Body of pancreas (tissue), 4 donors: ENCODE measurements at regions not wholly inside any gene's neighbourhood (a gene's known extent, or its start where the extent isn't known, plus 50 kb on each side); places are given as distances from the start of the nearest gene placed in this dataset.

Experiments
- CTCF ChIP-seq, 7 experiments: fragments of 450-650 bp in 4 of 7; fragments of 200-600 bp in 3 of 7; sonication (generic) in 3 of 7; IDR thresholded peaks; one replicate each; pipeline ENCODE4 v1.5.1; 2016 to 2019; ENCODE audit warnings: antibody characterized with exemption in 7 of 7
- POLR2A ChIP-seq, 3 donors: fragments of 450-650 bp; IDR thresholded peaks; one replicate each; pipeline ENCODE4 v1.6.1; 2016; ENCODE audit warnings: antibody characterized with exemption in 3 of 3, mild to moderate bottlenecking in 2 of 3

GRCh38 chr4:11525085-11525484, 96.4 kb upstream of the HS3ST1 start:
- TF ChIP-seq CTCF (IDR thresholded peaks at IDR 0.05) (no peak), POLR2A (IDR thresholded peaks at IDR 0.05) (no peak)
